ENCODE measurements at regions not wholly inside any gene's neighbourhood (a gene's known extent, or its start where the extent isn't known, plus 50 kb on each side); places are given as distances from the start of the nearest gene placed in this dataset.

- H3K4me3 Mint-ChIP-seq, result no peak overlapping the region
- ATAC-seq (no peak), DNase-seq (no peak)
- intact Hi-C loops (cut with micrococcal nuclease), result no loop called here
- no peaks in the 10 kb centered on the region for H3K4me1 Mint-ChIP-seq (ENCODE audit: low read depth)
- TF ChIP-seq, protein P1, sequence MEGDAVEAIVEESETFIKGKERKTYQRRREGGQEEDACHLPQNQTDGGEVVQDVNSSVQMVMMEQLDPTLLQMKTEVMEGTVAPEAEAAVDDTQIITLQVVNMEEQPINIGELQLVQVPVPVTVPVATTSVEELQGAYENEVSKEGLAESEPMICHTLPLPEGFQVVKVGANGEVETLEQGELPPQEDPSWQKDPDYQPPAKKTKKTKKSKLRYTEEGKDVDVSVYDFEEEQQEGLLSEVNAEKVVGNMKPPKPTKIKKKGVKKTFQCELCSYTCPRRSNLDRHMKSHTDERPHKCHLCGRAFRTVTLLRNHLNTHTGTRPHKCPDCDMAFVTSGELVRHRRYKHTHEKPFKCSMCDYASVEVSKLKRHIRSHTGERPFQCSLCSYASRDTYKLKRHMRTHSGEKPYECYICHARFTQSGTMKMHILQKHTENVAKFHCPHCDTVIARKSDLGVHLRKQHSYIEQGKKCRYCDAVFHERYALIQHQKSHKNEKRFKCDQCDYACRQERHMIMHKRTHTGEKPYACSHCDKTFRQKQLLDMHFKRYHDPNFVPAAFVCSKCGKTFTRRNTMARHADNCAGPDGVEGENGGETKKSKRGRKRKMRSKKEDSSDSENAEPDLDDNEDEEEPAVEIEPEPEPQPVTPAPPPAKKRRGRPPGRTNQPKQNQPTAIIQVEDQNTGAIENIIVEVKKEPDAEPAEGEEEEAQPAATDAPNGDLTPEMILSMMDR (IDR thresholded peaks at IDR 0.05), result no peak
- H3K9me3 Mint-ChIP-seq, result peaks cover 7% of the 10 kb centered on the region
- H3K27me3 Mint-ChIP-seq, result no peaks in the 10 kb centered on the region
- POLR2A ChIA-PET, result no interaction called here
- no peaks in the 10 kb centered on the region for H3K36me3 Mint-ChIP-seq (ENCODE audit: low read depth)
- no peak overlapping the region for H3K27ac Mint-ChIP-seq
- CTCF ChIA-PET, result no interaction called here
These were observed 1089.1 kb upstream of the RAG2 start for GRCh38 chr11:37687130-37687529.

GRCh38 chr11:37671321-37671720 lies 1073.3 kb upstream of the RAG2 start:
- Mint-ChIP-seq H3K4me1 (ENCODE audit: low read depth) (no peaks in the 10 kb centered on the region), H3K36me3 (ENCODE audit: low read depth) (no peaks in the 10 kb centered on the region)
- intact Hi-C loops (cut with micrococcal nuclease), result no loop called here

DNA sequence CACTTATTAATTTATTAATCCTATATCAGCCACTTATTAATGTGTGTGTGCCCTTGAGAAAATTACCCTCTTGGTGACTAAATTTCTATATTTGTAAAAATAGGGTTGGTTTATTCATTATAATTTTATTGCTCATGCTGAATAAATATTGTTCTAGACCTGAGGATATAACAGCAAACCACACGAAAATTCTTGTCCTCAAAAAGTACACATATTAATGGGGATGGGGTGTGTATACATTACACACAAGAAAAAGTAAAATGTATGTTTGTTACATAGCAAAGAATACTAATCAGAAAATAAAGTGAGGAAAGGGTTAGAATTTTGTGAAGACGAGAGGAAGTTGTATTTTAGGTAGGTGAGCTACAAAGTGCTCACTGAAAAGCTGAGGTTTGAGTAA lies 1068.9 kb upstream of the RAG2 start:
- Mint-ChIP-seq H3K4me3 (no peak overlapping the region), H3K27ac (no peak overlapping the region), H3K9me3 (peaks cover 8% of the 10 kb centered on the region), H3K36me3 (ENCODE audit: low read depth) (no peaks in the 10 kb centered on the region), H3K4me1 (ENCODE audit: low read depth) (no peaks in the 10 kb centered on the region), H3K27me3 (no peaks in the 10 kb centered on the region)
- CTCF ChIA-PET, result no interaction called here
- DNase-seq (no peak), ATAC-seq (no peak)
- POLR2A ChIA-PET, result no interaction called here
- TF ChIP-seq, protein P1 (IDR thresholded peaks at IDR 0.05), result no peak
- intact Hi-C loops (cut with micrococcal nuclease), result no loop called here

More at GRCh38 chr11:37671321-37671720, 1073.3 kb upstream of the RAG2 start:
- Mint-ChIP-seq H3K9me3 (peaks cover 8% of the 10 kb centered on the region), H3K4me3 (no peak overlapping the region), H3K27ac (no peak overlapping the region), H3K27me3 (no peaks in the 10 kb centered on the region)
- DNase-seq, result no peak
- ATAC-seq, result no peak
- ChIA-PET CTCF (no interaction called here), POLR2A (no interaction called here)
- TF ChIP-seq, protein P1 (IDR thresholded peaks at IDR 0.05), result no peak

- H3K36me3 Mint-ChIP-seq (ENCODE audit: low read depth), result no peaks in the 10 kb centered on the region
- no peaks in the 10 kb centered on the region for H3K4me1 Mint-ChIP-seq (ENCODE audit: low read depth)
- no peaks in the 10 kb centered on the region for H3K27me3 Mint-ChIP-seq
- no peak overlapping the region for H3K27ac Mint-ChIP-seq
- ChIA-PET POLR2A (no interaction called here), CTCF (no interaction called here)
- no peak overlapping the region for H3K4me3 Mint-ChIP-seq
- no peak for DNase-seq
- TF ChIP-seq, protein P1 (IDR thresholded peaks at IDR 0.05), result no peak
- intact Hi-C loops (cut with micrococcal nuclease), result no loop called here
- peaks cover 18% of the 10 kb centered on the region for H3K9me3 Mint-ChIP-seq
- ATAC-seq, result no peak
These were observed 1059.6 kb upstream of the RAG2 start for GRCh38 chr11:37657645-37658044.

- no peak for DNase-seq
- H3K27ac Mint-ChIP-seq, result no peak overlapping the region
- intact Hi-C loops (cut with micrococcal nuclease), result no loop called here
- H3K4me3 Mint-ChIP-seq, result no peak overlapping the region
- peaks cover 11% of the 10 kb centered on the region for H3K9me3 Mint-ChIP-seq
- ChIA-PET CTCF (no interaction called here), POLR2A (no interaction called here)
- no peaks in the 10 kb centered on the region for H3K36me3 Mint-ChIP-seq (ENCODE audit: low read depth)
- H3K4me1 Mint-ChIP-seq (ENCODE audit: low read depth), result no peaks in the 10 kb centered on the region
- no peaks in the 10 kb centered on the region for H3K27me3 Mint-ChIP-seq
- ATAC-seq, result no peak
- TF ChIP-seq, protein P1 (IDR thresholded peaks at IDR 0.05), result no peak
These were observed 1049.7 kb upstream of the RAG2 start for GRCh38 chr11:37647767-37648166.

All from activated CD8-positive, alpha-beta T cell treated with anti-CD3 and anti-CD28 coated beads for 36 hours (primary cell).